ENCODE measurements at regions not wholly inside any gene's neighbourhood (a gene's known extent, or its start where the extent isn't known, plus 50 kb on each side); places are given as distances from the start of the nearest gene placed in this dataset.

- H3K79me2 ChIP-seq (ENCODE audit: insufficient read depth, low read length): no peaks in the 10 kb centered on the region
- H3K27ac ChIP-seq (ENCODE audit: low read length): no peak overlapping the region
- H3K36me3 ChIP-seq (ENCODE audit: insufficient read depth, low read length): no peaks in the 10 kb centered on the region
- no peaks in the 10 kb centered on the region for H3K27me3 ChIP-seq (ENCODE audit: insufficient read depth, low read length, poor library complexity)
- no peak for ATAC-seq (ENCODE audit: insufficient read depth, low read depth)
- no peak overlapping the region for H3K9ac ChIP-seq (ENCODE audit: low read depth, low read length)
- H2AFZ ChIP-seq (ENCODE audit: low read depth, low read length): no peak overlapping the region
- H3K4me2 ChIP-seq (ENCODE audit: insufficient read depth, low read length): no peak overlapping the region
- H4K20me1 ChIP-seq (ENCODE audit: insufficient read depth, low read length): no peaks in the 10 kb centered on the region
- H3K9me3 ChIP-seq (ENCODE audit: insufficient read depth, low read length, severe bottlenecking): peaks cover 6% of the 10 kb centered on the region
- no peak overlapping the region for H3K4me3 ChIP-seq (ENCODE audit: low read depth in 1 of 2, low read length in 2 of 2)
- no peak for TF ChIP-seq EZH2 (IDR thresholded peaks at IDR 0.05; ENCODE audit: borderline replicate concordance, low read depth, low read length, severe bottlenecking)
- TF ChIP-seq, protein P1, sequence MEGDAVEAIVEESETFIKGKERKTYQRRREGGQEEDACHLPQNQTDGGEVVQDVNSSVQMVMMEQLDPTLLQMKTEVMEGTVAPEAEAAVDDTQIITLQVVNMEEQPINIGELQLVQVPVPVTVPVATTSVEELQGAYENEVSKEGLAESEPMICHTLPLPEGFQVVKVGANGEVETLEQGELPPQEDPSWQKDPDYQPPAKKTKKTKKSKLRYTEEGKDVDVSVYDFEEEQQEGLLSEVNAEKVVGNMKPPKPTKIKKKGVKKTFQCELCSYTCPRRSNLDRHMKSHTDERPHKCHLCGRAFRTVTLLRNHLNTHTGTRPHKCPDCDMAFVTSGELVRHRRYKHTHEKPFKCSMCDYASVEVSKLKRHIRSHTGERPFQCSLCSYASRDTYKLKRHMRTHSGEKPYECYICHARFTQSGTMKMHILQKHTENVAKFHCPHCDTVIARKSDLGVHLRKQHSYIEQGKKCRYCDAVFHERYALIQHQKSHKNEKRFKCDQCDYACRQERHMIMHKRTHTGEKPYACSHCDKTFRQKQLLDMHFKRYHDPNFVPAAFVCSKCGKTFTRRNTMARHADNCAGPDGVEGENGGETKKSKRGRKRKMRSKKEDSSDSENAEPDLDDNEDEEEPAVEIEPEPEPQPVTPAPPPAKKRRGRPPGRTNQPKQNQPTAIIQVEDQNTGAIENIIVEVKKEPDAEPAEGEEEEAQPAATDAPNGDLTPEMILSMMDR (IDR thresholded peaks at IDR 0.05; ENCODE audit: borderline replicate concordance, extremely low read depth, low read length, poor library complexity, severe bottlenecking): no peak
- no peaks in the 10 kb centered on the region for H3K4me1 ChIP-seq (ENCODE audit: insufficient read depth, low read length)
- DNase-seq: no peak
Measured at GRCh38 chr4:91838181-91838861, 465.4 kb upstream of the GRID2 start.

DNA sequence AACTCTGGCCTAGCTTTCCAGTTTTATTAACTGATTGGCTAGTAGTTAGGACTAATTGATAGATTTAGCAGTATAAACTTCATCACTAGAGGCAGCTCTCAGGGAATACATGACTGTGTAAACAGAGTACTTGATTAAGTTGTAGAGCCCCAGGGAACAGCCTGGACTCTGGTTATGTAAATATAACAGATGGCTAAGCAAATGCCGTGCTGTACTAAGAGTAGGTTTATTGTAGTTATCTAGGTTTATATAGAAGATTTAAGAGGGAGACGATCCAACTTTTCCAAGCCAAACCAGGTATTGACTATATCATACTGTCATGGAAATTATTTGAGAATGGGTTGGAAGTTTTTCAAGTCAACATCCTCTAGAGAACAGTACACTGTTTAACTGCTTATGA lies 463.4 kb upstream of the GRID2 start:
- Histone ChIP-seq H3K9ac (ENCODE audit: low read depth, low read length) (no peak overlapping the region), H3K4me3 (ENCODE audit: low read depth in 1 of 2, low read length in 2 of 2) (no peak overlapping the region), H3K9me3 (ENCODE audit: insufficient read depth, low read length, severe bottlenecking) (no peaks in the 10 kb centered on the region), H3K4me2 (ENCODE audit: insufficient read depth, low read length) (no peak overlapping the region), H2AFZ (ENCODE audit: low read depth, low read length) (no peak overlapping the region), H3K27me3 (ENCODE audit: insufficient read depth, low read length, poor library complexity) (no peaks in the 10 kb centered on the region), H3K27ac (ENCODE audit: low read length) (no peak overlapping the region), H4K20me1 (ENCODE audit: insufficient read depth, low read length) (no peaks in the 10 kb centered on the region), H3K79me2 (ENCODE audit: insufficient read depth, low read length) (no peaks in the 10 kb centered on the region), H3K36me3 (ENCODE audit: insufficient read depth, low read length) (no peaks in the 10 kb centered on the region), H3K4me1 (ENCODE audit: insufficient read depth, low read length) (no peaks in the 10 kb centered on the region)
- ATAC-seq (ENCODE audit: insufficient read depth, low read depth): no peak
- DNase-seq: no peak
- TF ChIP-seq, protein P1 (IDR thresholded peaks at IDR 0.05; ENCODE audit: borderline replicate concordance, extremely low read depth, low read length, poor library complexity, severe bottlenecking): no peak
- no peak for TF ChIP-seq EZH2 (IDR thresholded peaks at IDR 0.05; ENCODE audit: borderline replicate concordance, low read depth, low read length, severe bottlenecking)

- Histone ChIP-seq H3K79me2 (ENCODE audit: insufficient read depth, low read length) (no peaks in the 10 kb centered on the region), H4K20me1 (ENCODE audit: insufficient read depth, low read length) (no peaks in the 10 kb centered on the region), H3K36me3 (ENCODE audit: insufficient read depth, low read length) (no peaks in the 10 kb centered on the region), H3K27me3 (ENCODE audit: insufficient read depth, low read length, poor library complexity) (no peaks in the 10 kb centered on the region), H2AFZ (ENCODE audit: low read depth, low read length) (no peak overlapping the region), H3K4me1 (ENCODE audit: insufficient read depth, low read length) (no peaks in the 10 kb centered on the region), H3K4me3 (ENCODE audit: low read depth in 1 of 2, low read length in 2 of 2) (no peak overlapping the region), H3K9me3 (ENCODE audit: insufficient read depth, low read length, severe bottlenecking) (no peaks in the 10 kb centered on the region), H3K9ac (ENCODE audit: low read depth, low read length) (no peak overlapping the region), H3K27ac (ENCODE audit: low read length) (no peak overlapping the region), H3K4me2 (ENCODE audit: insufficient read depth, low read length) (no peak overlapping the region)
- ATAC-seq (ENCODE audit: insufficient read depth, low read depth) (no peak), DNase-seq (no peak)
- TF ChIP-seq EZH2 (IDR thresholded peaks at IDR 0.05; ENCODE audit: borderline replicate concordance, low read depth, low read length, severe bottlenecking): no peak
- TF ChIP-seq, protein P1 (IDR thresholded peaks at IDR 0.05; ENCODE audit: borderline replicate concordance, extremely low read depth, low read length, poor library complexity, severe bottlenecking): no peak
Measured at GRCh38 chr4:91846233-91846632, 457.5 kb upstream of the GRID2 start.
